ENCODE measurements at regions not wholly inside any gene's neighbourhood (a gene's known extent, or its start where the extent isn't known, plus 50 kb on each side); places are given as distances from the start of the nearest gene placed in this dataset.

DNA sequence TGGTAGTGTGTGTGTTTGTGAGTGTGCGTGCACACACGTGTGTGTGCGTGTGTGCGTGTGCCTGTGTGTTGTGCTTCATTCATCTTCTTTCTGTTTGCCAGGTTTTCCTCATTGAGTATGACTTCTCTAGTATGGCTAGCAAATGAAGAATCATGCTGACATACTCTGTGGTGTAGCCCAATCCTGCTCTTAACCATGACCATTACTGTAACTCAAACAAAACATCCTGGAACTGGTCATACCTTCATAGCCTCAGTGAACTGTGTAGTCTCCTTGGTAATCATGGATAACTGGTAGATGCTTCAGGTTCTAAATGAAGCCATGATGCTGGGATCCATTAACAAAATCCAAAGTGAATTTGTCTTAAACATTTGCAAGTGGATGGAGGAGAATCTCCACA, 1117.7 kb downstream of the BCL11B start:
- no peak for DNase-seq

GRCh38 chr14:98156411-98156810, 1115.6 kb downstream of the BCL11B start:
- DNase-seq, result no peak

DNA sequence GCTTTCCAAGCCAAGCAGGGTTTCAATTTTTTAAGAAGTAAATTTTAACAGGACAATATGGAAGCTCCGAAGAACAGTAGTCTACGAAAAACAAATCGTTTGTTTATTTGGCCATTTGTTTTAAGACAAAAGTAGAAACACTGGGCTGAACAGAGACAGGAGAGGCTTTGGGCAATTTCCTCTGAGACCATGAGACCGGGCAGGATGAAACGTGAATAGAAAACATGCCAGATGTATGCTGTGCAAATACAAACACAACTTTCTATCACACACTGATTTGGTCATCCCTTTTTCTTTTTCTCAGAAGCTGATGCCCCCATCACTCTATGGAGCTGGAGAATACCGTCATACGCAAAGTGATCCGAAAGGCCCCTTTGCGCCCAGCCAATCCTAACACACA, 1111.1 kb downstream of the BCL11B start:
- DNase-seq, result no peak

- no peak for DNase-seq
These were observed 1110.6 kb downstream of the BCL11B start for GRCh38 chr14:98161356-98161755.

DNA sequence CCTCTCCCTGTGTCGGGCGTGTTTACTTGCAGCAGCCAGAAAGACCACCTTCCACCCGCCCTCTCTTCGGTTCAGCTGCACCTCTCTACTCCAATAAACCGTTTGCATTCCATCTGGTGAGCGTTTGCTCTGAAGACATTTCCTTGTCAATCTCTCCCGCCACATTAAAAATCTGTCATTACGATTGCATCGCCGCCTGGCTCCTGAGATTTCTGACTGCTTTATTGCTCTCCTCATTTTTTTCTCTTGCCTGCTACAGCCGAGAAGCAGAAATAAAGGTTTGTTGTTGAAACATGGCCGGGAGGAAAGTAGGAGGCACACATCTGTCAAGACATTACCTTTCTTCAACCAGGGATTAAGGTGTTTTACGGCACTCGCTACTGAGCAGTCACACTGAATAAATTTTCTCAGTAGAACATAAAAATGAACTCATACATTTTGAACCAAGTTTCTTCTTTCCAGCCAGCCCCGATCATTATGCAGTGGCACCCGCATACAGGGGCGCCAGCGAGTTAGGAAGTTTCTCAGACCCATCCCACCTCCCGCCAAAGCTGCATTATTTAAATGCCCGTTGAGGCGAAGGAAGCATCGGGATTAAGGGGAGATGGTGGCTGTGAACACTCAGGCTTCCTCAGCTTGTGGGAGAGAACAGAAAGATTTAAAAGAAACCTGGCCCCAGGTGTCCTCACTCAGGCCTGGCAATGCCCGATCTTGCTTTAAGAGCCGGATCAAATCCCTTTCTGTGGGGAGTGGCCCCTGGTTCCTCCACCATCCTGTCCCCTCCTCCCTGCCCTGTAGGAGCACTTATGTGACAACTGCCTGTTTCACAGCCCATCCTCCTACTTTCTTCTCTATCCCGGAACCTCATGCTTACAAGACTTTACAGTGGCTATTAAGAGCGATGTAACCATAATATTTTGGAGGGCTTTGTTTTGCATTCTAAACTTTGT, 1108.9 kb downstream of the BCL11B start:
- no peak for DNase-seq

DNA sequence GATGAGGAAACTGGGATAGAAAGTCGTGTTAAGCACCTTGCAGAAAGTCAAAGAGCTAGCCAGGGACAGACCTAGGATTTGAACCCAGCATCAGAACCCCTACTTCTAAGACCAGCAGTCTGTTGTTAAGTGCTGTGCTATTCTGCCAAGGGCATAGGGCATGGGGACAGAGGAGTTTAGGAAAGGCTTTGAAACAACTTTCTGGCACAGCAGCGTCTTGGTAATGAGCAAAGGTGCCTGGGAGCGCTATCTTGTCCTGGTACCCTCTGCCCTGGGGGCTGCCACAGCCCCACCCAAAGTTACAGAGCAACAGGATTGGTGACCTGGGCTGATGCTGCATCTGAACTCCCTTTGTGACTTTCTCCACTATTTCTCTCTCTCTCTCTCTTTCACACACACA, 1108.1 kb downstream of the BCL11B start:
- no peak for DNase-seq

- no peak for DNase-seq
These were observed 1106.0 kb downstream of the BCL11B start for GRCh38 chr14:98165976-98166375.

GRCh38 chr14:98167275-98167674, 1104.7 kb downstream of the BCL11B start:
- no peak for DNase-seq

DNA sequence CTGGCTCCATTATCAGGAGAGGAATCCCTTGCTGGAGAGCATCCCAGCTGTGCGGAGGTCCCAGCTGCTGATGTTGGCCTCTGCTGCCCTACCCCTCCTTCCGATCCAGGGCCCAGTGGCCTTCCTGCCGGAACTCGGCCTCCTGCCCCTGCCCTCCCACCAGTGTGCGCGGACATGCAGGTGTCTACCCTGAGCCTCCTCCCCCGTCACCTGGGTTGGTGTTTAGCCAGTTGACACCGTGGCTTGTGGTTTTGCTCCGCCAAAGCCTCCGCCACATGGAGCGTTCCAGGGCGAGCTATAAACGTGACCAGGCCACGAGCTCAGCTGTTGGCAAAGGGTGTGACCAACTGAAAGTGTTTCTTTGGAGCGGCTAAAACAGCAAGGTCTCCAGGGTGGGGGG, 1104.3 kb downstream of the BCL11B start:
- no peak for DNase-seq

DNA sequence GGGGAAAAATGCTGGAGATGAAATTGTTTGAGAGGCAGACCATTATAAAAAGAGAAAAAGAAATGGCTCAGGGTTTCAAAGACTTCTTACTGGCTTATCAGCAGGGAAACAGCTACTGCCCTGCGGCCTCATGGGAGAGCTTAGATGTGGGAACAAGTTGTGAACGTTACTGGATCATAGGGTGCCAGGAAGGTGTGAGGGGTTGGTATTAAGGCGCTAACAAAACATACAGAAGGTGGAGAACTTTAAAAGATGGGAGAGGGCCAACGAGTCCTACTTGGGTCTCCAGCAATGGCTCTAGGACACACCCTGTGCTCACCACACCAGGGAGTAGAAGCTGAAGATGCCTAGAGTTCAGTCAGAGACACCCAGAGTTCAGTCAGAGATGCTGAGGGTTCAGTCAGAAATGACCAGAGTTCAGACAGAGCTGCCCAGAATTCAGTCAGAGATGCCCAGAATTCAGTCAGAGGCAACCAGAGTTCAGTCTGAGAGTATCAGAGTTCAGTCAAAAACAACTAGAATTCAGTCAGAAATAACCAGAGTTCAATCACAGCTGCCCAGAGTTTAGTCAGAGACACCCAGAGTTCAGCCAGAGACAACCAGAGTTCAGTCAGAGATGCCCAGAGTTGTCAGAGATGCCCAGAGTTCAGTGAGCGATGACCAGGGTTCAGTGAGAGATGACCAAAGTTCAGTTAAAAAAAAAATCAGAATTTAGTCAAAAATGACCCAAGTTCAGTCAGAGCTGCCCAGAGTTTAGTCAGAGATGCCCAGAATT, 1103.6 kb downstream of the BCL11B start:
- no peak for DNase-seq

DNA sequence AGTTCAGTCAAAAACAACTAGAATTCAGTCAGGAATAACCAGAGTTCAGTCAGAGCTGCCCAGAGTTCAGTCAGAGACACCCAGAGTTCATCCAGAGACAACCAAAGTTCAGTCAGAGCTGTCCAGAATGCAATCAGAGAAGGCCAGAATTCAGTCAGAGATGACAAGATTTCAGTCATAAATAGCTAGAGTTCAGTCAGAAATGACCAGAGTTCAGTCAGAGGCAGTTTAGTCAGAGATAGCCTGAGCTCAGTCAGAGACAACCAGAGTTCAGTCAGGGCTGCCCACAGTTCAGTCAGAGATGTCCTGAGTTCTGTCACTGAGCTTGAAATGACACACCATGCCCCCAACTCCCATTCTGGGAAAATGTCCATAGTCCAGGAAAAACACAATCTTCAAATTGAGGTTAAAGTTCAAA, 1102.8 kb downstream of the BCL11B start:
- DNase-seq, result no peak

- DNase-seq, result no peak
These were observed 1101.4 kb downstream of the BCL11B start for GRCh38 chr14:98170575-98170974.

DNA sequence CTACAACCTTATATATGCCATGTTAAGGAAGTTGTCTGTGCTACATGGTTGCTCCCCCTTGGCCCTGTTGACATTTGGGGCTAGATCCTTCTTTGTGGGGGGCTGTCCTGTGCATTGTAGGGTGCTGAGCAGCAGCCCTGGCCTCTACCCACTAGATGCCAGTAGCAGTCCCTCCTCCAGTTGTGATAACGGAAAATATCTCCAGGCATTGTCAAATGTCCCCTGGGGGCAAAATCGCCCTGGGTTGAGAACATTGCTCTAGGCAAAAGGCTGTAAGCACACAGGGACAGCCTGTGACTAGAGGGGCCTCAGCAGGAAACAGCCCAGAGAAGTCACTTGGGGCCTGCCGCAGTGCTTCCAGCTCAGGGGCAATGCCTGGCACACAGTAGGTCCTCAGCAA, 1100.3 kb downstream of the BCL11B start:
- DNase-seq, result no peak

DNA sequence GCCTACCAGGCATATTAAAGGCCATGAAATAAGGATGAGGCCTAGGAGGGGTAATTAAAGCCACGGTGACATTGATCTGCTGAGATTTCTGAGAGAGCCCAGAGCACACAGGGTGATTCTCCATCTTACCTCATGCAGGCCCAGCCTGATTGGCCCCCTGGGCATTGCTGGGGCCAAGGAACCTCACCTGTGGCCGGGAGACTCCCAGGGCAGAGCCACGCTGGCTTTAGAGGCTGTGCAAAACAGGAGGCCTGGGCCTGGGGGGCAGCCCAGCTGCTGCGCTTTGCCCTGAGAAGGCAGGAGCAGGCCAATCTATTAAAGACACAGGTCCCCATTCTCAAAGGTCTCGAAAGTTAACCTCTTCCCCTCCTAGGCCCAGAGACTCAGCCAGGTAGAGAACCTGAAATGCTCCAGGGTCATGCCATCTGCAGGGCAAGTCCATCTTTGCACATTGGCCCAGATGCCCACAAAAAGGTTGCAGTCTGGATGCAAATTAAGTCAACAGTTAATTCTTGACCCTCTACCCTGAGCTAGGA, 1099.7 kb downstream of the BCL11B start:
- no peak for DNase-seq

DNA sequence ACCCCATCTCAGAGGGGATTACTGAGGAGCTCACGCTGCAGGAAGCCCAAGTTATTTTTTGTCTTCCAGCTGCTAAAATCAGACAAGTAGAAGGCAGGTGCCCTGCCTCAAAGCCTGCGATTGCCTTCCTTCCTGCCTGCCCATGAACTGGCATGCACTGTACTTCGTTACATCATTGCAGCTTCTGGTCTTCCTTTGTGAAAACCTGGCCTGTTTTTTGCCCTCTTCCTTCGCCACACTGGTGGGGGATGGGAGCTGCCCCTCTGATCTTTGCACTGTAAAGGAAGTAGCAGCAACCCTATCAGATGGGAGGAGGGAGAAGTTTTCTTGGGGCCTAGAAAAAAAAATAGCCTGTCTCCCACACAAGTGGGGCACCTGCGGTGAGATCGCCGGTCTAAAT, 1098.7 kb downstream of the BCL11B start:
- DNase-seq, result no peak

DNA sequence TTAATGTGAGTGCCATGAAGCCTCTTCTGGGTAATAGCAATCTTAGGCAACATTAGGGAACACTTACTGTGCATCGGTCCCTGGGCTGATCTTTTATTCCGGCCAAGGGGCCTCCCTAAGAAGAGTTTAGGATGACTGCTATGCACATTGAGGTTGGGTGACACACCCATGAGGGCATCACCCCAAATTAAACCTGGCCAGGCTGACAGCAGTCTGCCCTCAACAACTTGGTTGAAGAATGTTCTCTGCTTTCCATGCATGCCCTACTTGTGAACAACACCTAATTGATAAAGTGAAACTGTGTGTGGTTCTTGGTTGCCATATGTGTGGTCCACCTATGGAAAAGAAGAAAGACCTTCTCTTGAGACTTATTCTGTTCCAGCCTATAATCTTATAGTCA, 1098.0 kb downstream of the BCL11B start:
- DNase-seq, result no peak

DNA sequence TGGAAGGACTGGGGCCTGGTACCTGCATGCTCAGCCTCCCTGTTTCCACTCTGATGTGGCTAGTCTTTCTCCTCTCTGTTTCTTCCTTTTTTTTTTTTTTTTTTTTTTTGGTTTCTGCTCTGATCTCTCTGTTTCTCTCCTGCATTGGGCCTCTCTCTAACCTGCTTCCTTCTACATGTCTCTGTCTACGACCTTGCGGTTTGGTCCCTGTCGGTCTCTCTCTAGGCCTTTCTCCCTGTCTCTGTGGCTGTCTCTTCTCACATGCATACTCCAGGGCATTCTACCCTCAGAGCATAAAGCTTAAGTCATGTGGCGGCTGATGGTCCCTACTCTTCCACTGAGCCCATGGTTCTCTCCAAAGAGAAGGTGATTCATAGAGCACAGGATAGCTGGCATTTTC, 1096.6 kb downstream of the BCL11B start:
- DNase-seq, result no peak

- no peak for DNase-seq
These were observed 1096.1 kb downstream of the BCL11B start for GRCh38 chr14:98175881-98176280.

- no peak for DNase-seq
These were observed 1095.1 kb downstream of the BCL11B start for GRCh38 chr14:98176892-98177291.

DNA sequence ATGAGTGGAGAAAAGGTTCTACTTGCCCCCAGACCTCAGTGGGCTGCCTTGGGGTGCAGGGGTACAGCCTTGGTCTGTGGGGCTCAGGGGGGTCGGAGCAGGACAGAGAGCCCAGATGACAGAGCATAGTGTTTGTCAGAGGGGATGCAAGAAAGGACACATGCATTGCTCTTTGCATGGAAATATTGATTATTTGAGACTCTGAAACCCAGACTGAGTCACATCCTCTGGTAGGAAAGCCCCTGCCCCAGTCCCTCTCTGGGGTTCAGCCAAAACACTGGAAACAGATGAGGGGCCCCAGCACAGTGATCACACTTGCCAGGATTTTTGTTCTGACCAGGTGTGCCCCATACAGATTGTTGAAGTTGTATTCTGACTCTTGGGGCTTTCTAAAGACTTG, 1094.4 kb downstream of the BCL11B start:
- DNase-seq, result no peak

- no peak for DNase-seq
These were observed 1090.8 kb downstream of the BCL11B start for GRCh38 chr14:98181241-98181640.

DNA sequence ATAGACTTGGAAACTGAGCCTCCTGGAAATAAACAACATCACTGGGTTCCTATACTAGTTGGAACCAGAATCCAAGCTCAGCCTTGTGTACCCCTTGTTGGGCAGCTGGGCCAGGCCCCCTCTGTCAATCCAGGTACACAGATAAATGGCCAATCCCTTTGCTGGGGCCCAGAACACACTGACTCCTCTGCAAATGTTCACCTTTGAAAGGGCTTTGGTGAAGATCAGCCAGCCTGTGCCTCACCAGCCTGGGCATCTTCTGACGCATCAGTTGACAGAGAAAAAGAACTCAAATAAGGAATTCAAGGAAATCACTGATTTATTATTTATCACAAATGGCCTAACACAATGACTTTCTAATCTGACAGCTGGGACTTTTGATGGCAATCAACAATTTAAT, 1090.2 kb downstream of the BCL11B start:
- no peak for DNase-seq

DNA sequence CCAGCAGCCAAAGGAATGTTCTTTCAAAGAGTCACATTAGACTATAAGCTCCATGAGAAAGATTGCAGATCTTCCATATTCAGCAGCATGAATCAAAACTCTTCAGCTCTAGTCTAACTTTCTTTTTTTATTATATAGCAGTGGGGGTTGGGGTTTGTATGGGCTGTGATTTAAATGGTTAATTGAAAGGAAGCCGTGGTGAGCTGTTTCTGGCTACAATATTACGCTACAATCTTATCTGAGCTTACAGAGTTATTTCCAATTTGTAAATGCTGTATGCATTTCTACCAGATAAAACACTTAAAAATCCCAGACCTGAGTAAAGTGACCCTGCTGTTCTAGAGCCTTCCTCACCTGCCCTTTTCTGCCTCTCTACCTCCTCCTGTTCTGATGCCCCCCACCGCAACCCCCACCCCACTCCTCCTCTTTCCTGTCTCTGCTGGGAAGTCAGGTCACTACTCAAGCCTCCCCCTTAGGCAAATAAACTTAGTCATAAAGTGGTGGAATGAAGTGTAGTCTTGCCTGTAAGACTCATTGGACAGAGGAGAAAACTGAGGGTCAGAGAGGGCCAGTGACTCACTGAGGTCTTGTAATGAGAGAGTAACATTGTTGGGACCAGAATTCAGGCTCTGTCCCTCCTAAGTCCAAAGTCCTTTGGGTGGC, 1089.5 kb downstream of the BCL11B start:
- no peak for DNase-seq
